Femur (tissue), 1 donor: ENCODE measurements at regions not wholly inside any gene's neighbourhood (a gene's known extent, or its start where the extent isn't known, plus 50 kb on each side); places are given as distances from the start of the nearest gene placed in this dataset.

ENCODE experiments used
- DNase-seq: peaks from one replicate; pipeline ENCODE4 v3.0.0-alpha.2; 2017

DNA sequence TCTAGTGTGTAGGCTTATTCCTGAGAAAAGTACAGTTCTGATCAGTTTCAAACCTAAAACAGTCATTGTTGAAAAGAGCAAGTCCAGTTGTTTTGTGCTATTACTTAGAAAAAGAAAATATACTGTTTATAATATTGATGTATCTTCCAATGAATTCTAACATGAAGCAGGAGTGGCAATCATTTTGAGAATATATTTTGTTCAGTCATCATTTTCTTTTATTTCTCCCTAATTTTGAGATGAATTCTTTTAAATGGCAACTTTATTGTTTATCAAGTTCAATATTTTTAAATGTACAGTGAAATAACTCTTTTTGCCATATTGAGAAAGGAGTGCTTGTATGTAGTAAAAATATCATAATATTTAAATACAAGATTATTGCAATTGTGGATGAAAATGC is 862.2 kb upstream of the MDGA2 start:
- DNase-seq, result no peak

DNA sequence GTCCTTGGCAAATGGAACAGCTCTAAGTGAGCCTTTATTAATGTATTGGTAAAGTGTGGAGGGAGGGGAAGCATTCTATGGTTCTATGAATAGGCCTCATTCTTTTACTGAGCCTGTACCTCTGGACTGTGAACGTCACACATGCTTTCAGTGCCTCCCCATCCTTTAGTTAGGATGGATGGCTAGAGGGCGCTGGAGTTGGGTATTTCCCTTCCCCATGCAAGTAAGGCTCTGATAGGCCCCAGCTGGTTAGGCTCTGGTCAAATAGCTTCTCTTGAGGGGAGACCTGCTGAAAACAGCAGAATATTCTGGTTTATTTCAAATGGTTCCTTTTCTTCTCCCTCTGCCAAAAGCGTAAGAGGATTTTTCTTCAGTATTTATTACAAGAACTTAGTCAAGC is 860.9 kb upstream of the MDGA2 start:
- no peak for DNase-seq

DNA sequence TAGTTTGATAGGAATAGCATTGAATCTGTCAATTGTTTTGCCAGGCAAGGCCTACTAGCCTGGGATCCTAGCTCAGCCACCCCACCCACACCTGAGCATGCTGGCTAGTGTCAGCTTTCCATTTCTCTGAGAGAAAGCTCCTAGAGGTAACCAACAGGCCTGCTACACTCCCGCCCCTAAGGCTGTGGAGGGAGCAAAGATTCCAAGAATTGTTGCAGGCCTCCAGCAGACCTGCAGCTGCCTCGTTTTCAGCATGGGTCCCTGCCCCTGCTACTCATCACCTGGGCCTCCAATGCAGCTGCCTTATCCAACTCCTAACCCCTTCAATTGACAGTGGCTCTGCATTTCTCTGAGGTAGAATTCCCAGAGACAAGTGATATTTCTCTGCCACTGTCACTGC is 852.4 kb upstream of the MDGA2 start:
- DNase-seq, result no peak

DNA sequence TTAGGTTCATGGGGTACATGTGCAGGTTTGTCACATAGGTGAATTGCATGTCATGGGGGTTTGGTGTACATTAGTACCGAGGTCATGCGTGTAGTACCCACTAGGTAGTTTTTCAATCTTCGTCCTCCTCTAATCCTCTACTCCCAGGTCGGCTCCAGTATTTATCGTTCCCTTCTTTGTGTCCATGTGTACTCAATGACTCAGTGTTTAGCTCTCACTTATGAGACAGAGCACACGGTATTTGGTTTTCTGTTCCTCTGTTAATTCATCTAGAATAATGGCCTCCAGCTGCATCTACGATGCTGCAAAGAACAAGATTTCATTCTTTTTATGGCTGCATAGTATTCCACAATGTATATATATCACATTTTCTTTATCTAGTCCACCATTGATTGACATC is 850.9 kb upstream of the MDGA2 start:
- DNase-seq, result no peak

DNA sequence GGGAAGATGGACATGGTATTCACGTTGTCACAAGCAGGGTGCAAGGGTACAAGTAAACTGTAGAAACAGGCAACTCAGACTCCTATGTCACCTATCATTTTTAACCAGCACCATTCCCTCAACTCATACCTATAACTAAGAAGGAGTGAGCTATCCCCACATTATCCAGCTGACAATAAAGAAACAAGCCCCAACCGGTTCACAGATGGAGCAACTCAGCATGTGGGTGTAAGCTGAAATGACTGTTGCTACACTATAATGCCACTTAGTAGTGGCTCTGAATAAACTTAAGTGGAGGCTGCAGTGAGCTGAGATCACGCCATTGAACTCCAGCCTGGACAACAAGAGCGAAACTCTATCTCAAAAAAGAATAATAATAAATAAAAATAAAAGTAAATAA is 829.5 kb upstream of the MDGA2 start:
- no peak for DNase-seq

DNA sequence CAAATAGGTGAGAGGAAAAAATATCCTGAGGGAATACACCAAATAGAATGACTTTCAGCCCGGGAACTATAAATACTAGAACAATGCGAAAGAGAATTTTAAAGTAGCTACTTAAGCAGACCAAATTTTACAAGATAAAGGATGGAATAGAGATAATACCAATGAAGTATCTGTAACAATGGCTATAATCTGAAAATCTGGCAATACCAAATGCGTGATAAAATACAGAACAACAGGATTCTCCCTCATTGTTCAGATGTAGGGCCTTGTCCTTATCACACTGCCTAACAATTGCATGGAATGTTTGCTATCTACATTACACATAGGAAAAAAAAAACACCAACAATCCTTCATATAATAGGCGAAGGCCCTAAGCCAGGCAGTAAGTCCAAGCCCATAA is 815.4 kb upstream of the MDGA2 start:
- DNase-seq, result no peak

DNA sequence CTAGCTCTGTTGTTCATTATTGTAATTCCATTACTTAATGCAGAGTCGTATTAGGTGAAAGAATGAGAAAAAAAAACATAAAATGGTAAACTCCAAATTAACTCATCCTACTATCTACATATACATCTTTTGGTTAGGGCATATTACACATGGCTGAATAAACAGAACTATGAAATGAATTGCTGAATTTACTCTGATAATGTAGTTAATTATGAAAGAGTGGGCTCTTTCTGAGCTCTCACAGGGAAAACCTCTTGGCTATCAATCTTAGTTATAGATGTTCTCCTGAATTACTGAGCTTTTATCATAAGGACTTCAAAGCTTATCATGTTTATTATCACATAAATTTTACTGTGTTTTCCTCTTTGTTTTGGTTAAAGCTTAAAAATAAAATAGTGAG is 798.5 kb upstream of the MDGA2 start:
- DNase-seq, result no peak

DNA sequence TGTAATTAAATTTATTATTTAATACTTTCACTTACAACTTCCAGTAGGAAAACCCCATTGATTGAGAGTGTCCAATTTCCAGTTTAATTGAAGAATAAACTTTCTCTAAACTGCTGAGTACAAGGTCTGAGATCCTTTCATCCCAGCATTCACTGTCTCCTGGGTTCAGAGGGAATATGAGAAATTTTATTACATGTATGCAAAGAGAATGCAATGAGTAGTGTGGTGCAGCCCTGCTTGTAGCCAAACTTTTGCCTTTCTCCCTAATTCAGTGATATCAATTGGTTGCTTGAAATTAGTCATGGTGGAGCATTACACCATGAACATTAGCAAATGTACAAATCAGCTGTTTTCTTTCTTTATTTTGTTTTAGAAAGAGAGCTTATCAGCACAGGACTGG is 780.6 kb upstream of the MDGA2 start:
- DNase-seq, result no peak

DNA sequence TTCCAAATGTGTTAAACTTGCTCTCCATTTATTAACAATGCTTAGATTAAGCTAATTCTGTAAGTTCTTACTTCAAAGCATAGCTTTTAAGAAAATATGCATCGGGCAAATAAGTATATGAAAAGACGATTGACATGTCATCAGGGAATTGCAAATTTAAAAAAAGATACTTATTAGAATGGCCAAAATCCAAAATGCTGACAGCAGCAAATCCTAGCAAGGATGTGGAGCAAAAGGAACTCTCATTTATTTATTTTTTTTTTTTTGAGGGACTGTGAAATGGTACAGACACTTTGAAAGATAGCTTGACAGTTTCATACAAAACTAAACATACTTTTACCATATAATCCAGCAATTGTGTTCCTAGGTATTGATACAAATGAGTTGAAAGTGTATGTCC is 779.5 kb upstream of the MDGA2 start:
- no peak for DNase-seq

DNA sequence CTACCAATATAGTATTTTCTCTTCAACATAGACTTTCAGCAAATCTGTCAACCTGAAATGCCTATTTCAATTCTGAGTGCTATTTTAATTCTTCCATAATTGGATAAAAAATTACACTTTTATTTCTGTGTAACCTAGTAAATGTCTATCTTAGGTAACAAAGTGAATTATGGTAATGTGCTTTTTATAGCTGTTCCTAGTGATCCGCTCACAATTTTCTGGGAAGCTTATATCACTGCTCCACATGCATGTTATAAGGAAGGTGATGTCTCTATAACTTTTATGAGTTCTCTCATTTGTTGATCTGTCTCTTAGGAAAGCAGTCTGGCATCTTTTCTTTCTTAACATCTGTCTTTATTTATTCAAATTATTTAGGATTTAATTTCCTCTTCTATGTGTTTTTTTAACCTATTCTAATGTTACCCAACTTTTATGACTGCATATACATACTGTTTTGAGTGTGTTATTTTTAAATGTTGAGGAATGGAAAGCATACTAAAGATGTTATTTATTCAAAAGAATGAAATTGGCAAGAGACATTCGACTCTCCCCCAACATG is 777.1 kb upstream of the MDGA2 start:
- DNase-seq, result no peak

DNA sequence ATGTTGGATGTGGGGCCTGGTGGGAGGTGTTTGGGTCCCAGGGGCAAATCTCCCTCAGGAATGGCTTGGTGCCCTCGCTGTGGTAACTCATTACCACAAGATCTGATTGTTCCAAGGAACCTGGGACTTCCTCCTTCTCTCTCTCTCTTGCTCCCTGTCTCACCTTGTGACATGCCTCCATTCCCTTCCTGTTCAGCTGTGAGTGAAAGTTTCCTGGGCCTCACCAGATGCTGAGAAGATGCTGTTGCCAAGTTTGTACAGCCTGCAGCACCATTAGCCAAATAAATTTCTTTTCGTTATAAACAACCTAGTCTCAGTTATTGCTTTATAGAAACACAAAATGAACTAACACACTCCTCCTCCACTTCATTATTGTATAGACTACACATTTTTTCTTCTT is 759.8 kb upstream of the MDGA2 start:
- DNase-seq, result no peak

DNA sequence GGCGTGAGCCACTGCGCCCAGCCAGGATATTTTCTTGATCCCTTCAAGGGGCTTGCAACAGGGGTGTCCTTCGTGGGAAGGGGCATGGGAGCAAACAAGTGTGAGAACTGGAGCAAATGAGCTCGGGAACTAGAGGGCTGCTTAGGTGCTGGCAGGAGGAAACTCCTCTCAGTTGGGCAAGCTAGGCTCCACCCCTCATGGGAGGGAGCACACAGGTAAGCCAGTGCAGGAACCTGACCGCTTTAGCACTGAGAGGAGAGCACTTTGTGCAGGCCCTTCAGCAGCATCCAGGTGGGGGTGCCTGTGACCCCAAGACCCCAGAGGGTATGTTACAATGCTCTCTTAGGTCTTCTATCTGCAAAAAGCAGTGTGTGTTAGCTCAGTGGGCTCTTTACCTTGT is 755.4 kb upstream of the MDGA2 start:
- DNase-seq, result no peak

DNA sequence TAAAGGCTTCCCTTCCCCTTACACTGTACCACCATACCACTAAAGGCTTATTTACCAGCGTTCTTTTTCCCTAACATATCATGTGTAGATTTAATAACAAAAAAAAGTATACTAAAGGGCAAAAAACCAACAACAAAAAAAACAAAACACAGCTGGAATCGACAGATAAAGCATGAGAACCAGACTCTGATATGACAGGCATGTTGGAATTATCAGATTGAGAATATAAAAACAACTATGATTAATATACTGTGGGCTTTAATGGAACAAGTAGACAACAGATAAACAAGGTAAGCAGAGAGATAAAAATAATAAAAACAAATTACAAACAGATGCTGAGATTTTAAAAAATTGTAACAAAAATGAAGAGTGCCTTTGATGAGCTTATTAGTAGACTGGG is 754.1 kb upstream of the MDGA2 start:
- DNase-seq, result no peak

DNA sequence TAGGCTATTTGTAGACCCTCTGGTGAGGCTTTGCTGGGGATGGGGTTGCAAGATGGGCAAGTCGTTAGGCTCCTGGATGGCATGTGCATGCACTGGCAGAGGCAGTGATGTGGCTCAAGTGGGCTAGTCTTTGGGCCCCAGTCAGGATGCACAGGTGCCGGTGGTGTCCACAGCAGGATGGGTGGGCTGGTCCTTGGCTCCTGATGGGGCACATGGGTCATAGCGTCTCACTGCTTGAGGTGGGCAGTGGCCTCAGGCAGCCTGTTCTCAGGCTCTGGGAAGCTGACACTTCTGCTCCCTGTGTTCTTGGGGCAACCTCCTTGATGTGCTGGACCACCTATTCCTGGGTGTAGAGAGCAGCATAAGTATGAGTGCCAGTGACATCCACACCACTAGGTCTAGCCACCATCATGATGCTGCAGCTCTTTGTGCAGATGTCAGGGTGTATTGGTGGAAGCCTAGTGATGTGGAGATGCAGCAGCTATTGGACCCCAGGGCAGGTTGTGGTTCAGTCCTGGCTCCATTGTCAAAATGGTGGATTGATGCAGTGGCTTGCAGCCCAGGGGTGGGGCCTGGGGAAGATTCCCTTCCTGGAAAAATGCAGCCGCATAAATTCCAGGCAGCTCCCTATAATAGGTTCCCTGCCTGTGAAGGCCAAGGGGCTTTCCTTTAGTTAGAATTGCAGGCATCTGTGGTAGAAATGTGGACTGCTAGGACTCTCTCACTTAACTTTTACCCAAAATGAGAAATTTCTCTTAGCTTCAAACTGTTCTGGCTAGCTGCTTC is 742.5 kb upstream of the MDGA2 start:
- DNase-seq, result no peak

DNA sequence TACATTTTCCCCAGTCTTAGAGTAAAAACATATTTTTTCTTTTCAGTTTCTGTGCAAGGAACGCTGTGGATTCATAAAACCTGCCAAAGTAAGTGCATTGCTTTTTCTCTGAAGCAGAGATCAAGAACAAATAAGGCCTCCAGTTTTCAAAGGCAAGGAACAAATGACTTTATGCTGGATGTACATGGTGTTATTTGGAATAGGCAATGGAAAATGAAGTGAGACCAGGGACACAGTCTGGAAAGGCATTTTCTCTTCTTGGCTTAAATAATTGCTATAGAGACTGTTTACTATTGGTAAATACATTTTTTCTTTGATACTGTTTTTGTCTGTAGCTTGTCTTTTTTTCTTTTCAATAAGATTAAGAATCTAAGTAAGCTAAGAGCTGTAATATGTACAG is 725.9 kb upstream of the MDGA2 start:
- DNase-seq, result no peak

DNA sequence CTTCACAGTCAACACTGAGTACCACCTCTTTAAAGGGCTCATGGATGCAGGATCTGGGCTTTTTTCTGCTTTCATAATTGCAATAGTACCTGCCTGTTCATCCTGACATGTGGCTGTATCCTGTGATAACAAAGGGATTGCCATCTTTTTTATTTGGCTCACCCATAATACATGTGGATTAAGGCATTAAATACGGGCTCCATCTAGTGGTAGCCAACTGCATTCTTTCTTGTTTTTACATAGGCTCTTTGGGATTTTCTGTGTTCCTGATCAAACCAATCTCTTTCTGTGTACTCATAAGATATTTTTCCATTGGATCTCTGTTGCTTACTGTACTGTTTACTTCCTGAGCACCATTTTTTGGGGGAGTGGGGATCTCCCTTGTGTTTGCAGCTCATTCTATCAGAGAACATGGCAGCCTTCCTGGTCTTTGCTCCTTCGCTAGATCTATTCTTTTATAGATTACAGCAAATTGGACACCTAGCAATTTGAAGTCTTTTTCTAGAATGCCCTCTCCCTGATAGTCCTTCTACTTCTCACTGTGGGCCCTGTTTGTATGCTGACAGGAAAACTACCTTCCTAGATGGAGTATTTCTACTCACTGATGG is 723.4 kb upstream of the MDGA2 start:
- no peak for DNase-seq

DNA sequence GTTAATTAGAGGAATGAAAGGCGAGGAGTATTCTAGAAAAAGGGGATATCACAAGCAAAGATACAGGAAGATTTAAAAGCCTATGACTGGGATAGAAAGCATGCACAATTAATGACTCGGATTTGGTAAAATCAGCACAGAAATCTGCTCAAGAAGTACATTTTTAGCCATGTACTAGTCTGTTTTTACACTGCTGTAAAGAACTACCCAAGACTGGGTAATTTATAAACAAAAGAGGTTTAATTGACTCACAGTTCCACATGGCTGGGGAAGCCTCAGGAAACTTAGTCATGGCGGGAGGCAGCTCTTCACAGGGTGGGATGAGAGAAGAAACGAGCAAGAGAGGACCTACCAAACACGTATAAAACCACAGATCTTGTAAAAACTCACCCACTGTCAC is 716.3 kb upstream of the MDGA2 start:
- DNase-seq, result no peak

DNA sequence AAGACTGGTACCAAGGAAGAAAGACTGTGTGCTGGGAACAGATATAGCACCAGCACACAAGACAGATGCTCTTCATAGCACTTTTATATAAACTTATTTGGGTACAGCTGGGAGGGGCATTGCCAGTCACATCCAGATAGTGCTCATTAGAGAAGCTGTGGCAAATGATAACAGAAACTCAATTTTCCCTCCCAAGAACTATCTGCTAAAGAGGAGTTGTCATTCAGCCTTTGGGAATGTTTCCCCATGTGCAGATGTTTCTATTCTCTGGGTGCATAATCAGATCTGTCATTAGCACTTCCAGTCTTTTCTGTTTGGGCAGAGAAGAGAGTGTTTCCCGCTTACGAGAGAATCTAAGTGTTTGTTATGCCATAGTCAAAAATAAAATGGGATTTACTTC is 714.9 kb upstream of the MDGA2 start:
- no peak for DNase-seq

DNA sequence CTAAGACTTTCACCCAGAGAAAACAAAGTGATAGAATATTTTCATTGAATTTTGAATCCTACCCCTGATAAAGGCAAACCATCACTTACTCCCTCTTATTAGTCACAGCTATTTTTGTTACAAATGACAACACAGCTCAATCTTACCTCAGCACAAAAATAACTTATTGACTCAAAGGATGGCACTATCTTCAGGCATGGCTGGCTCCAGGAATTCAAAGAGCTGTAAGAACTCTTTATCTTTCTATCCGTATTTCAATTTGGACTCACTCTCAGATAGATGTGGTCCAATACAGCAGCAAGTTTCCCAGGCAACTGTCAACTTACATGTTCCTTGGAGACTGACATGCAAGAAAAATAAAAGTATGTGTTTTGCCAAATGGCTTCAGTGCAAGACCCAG is 709.4 kb upstream of the MDGA2 start:
- DNase-seq, result no peak

DNA sequence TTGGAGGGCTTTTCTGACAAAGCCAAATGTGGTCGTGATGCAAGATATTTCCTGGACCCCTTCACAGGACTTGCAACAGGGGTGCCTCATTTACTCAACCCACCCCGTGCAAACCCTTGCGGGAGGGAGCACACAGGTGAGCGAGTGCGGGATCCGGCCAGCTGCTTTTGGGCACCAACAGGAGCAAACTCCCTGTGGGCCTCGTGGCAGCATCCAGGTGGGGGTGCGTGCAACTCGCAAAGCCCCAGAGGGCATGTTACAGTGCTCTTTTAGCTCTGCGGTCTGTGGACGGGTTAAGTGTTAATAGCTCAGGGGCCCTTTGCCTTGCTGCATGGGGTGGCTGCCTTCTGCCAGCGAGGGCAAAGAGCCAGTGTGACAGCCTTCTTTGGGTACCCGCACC is 707.6 kb upstream of the MDGA2 start:
- DNase-seq, result no peak

DNA sequence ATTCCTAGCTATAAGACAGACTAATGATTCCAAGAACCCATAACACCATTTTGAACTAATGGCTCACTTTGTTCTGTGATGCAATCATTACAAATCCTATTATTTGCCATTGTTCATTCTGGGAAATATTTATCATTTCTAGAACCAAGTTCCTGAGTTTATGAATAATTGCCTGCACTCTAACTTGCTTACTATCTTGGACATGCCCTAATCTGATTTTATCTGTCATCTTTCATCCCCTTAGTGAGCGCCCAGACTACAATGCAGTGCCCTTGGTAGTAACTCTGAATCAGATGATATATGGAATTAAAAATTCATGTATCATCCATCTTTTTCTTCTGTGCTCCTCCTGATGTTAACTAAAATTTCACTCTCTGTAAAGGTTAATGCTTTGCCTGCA is 703.1 kb upstream of the MDGA2 start:
- DNase-seq, result no peak

DNA sequence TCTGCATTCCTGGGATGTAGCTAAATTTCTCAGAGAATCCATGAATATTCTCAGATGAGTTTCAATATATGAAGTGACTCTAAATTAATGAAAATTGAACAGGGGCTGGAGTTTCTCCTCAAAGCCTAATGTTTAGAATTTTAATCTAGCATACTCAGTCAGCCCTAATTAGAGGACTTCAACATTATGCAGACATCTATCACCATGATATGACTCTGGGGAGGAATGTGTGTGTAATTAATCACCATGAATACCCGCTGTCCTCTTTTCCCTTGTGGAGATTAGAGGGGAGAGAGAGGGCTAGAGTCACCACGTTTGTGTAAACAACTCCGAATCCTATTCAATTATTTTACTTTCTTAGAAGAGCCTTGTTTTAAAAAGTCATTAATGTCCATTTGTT is 698.6 kb upstream of the MDGA2 start:
- DNase-seq, result no peak

DNA sequence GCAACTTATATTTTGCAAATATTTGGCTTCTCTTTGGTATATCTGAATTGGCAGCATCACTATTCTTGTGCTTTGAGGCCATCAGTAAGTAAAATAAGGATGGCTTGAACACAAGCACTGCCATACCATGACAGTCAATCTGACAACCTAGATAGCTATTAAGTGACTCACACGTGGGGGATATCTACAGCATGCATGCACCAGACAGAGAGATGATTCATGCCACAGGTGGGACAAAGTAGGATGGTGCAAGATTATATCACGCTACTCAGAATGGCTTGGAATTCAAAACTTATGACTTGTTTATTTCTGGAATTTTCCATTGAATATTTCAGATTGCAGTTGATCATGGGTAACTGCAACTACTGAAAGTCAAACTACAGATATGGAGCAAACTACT is 675.6 kb upstream of the MDGA2 start:
- DNase-seq, result no peak

DNA sequence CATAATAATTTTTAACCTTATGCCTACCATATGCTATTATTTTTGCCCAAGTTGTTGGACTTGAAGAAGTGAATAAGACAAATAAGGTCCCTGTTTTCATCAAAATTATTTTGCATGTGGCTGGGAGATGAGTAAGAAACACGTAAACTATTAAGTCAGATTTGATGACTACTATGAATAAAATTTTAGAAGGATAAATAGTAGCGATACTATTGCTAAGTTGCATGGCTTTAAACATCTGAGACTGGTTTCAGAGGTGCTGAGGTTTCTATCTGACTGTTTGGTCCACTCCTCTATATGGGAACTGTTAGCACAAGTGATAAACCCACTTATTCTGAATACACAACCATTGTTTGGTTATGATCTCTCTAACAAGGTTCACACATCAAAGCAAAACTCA is 674.3 kb upstream of the MDGA2 start:
- DNase-seq, result no peak

DNA sequence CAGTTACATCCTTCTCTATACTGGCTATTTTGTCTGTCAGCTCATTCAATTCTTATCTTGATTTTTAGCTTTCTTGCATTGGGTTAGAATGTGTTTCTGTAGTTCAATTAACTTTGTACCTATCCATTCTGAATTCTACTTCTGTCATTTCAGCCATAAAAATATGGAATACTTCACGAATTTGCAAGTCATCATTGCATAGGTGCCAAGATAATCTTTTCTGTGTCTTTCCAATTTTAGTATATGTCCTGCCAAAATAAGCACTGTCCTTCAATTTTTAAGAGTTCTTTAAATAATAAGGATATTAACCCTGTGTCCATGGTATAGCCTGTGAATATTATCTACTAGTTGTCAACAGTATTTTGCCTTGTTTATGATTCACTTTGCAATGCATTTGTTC is 665.7 kb upstream of the MDGA2 start:
- no peak for DNase-seq
